Erythroblast (primary cell): ENCODE measurements at regions not wholly inside any gene's neighbourhood (a gene's known extent, or its start where the extent isn't known, plus 50 kb on each side); places are given as distances from the start of the nearest gene placed in this dataset.

Experiments
- GATA1 ChIP-seq: IDR thresholded peaks from 2 replicates; pipeline ENCODE4 v1.6.1; 2011; ENCODE audit warnings: low read depth, mild to moderate bottlenecking, control low read depth, low read length, moderate library complexity
- POLR2A ChIP-seq: IDR thresholded peaks from 2 replicates; pipeline ENCODE4 v1.6.1; 2011; ENCODE audit warnings: mild to moderate bottlenecking, low read length

- TF ChIP-seq POLR2A (no peak), GATA1 (no peak)
Observed at GRCh38 chr1:114272593-114272992, 118.9 kb upstream of the SYT6 start.
